ENCODE measurements at regions not wholly inside any gene's neighbourhood (a gene's known extent, or its start where the extent isn't known, plus 50 kb on each side); places are given as distances from the start of the nearest gene placed in this dataset.

GRCh38 chr4:175905925-175906324, 93.9 kb upstream of the GPM6A start:
- ChIA-PET CTCF (no interaction called here), POLR2A (no interaction called here)
- Histone ChIP-seq H3K9me2 (no peaks in the 10 kb centered on the region), H3K27me3 (ENCODE audit: insufficient read depth) (no peaks in the 10 kb centered on the region; the same call in 1 of the 2 replicates), H3K9ac (no peak overlapping the region), H3K4me2 (no peak overlapping the region), H3F3A (replicated peaks; ENCODE audit: insufficient read depth) (no peaks in the 10 kb centered on the region), H2AFZ (ENCODE audit: low read depth) (no peak overlapping the region), H3K36me3 (replicated peaks in 1 of 2; ENCODE audit: control insufficient read depth in 1 of 2, insufficient read depth in 2 of 2, low read length in 1 of 2) (no peaks in the 10 kb centered on the region), H4K20me1 (ENCODE audit: insufficient read depth) (no peaks in the 10 kb centered on the region), H3K4me3 (ENCODE audit: low read depth in 2 of 2, low read length in 1 of 2) (no peak overlapping the region), H3K9me3 (no peaks in the 10 kb centered on the region), H3K27ac (ENCODE audit: low read depth in 2 of 2, low read length in 1 of 2) (no peak overlapping the region), H3K4me1 (ENCODE audit: control insufficient read depth in 1 of 2, insufficient read depth in 2 of 2, low read depth in 1 of 2, low read length in 1 of 2) (no peaks in the 10 kb centered on the region), H3K79me2 (ENCODE audit: insufficient read depth) (no peaks in the 10 kb centered on the region)
- DNase-seq = no peak
- TF ChIP-seq USF1 (IDR thresholded peaks at IDR 0.05; ENCODE audit: borderline replicate concordance, low read depth) (no peak), MAX (IDR thresholded peaks at IDR 0.05; ENCODE audit: low read depth) (no peak), GABPA (IDR thresholded peaks at IDR 0.05; ENCODE audit: low read depth) (no peak), FOXJ3 (CRISPR knock-in tag; IDR thresholded peaks at IDR 0.05) (no peak), RAD21 (IDR thresholded peaks at IDR 0.05; ENCODE audit: low read length) (no peak), GATA2 (CRISPR knock-in tag; IDR thresholded peaks at IDR 0.05) (no peak), ZBTB33 (IDR thresholded peaks at IDR 0.05; ENCODE audit: borderline replicate concordance, low read depth) (no peak), CHD2 (IDR thresholded peaks at IDR 0.05; ENCODE audit: low read length, partially characterized antibody) (no peak), PBX3 (IDR thresholded peaks at IDR 0.05) (no peak), RCOR1 (IDR thresholded peaks at IDR 0.05; ENCODE audit: low read length) (no peak), CTCF (IDR thresholded peaks at IDR 0.05) (no peak), YY1 (IDR thresholded peaks at IDR 0.05; ENCODE audit: low read depth) (no peak), FOXM1 (IDR thresholded peaks at IDR 0.05; ENCODE audit: low read depth) (no peak), REST (IDR thresholded peaks at IDR 0.05; ENCODE audit: low read depth, low read length) (no peak), MXI1 (IDR thresholded peaks at IDR 0.05; ENCODE audit: low read depth, low read length) (no peak), SIN3A (IDR thresholded peaks at IDR 0.05; ENCODE audit: borderline replicate concordance, low read depth, low read length) (no peak), MEF2A (IDR thresholded peaks at IDR 0.05; ENCODE audit: borderline replicate concordance, low read depth) (no peak), ELF1 (IDR thresholded peaks at IDR 0.05) (no peak)
- 4% methylated on average over 2 of the region's 2 CpGs for WGBS (ENCODE audit: low lambda C conversion rate)

All from SK-N-SH (cell line).